AG04449 (cell line): ENCODE measurements at regions not wholly inside any gene's neighbourhood (a gene's known extent, or its start where the extent isn't known, plus 50 kb on each side); places are given as distances from the start of the nearest gene placed in this dataset.

Experiments used
- CTCF ChIA-PET: fragments of 350-600 bp; formaldehyde crosslinking; extraction: SDS; loops from one replicate; lab custom pipeline; 2021; ENCODE audit warnings: antibody characterized with exemption; lab: Yijun Ruan, JAX
- POLR2A ChIA-PET: fragments of 400-600, 350-600 bp; formaldehyde crosslinking; extraction: SDS; loops from one replicate; lab custom pipeline; 2020; ENCODE audit warnings: antibody characterized with exemption, inconsistent platforms; lab: Yijun Ruan, JAX
- DNase-seq: peaks from one replicate; pipeline ENCODE4 v3.0.0-alpha.2; 2010; ENCODE audit warnings: low read depth, low spot score
- H3K4me3 ChIP-seq: 2 replicates; pipeline ENCODE4 v1.5.1; 2011; ENCODE audit warnings: low read depth, mild to moderate bottlenecking, control low read depth, low read length
- TF ChIP-seq, protein P1 (sequence below): IDR thresholded peaks from one replicate; pipeline ENCODE4 v1.5.1; 2011; ENCODE audit warnings: mild to moderate bottlenecking, moderate library complexity, low read length, control low read depth, inconsistent platforms; ENCODE audit not compliant: insufficient read depth; ENCODE audit errors: missing control alignments

GRCh38 chr13:37226971-37227370, 121.5 kb upstream of the CSNK1A1L start:
- TF ChIP-seq, protein P1, sequence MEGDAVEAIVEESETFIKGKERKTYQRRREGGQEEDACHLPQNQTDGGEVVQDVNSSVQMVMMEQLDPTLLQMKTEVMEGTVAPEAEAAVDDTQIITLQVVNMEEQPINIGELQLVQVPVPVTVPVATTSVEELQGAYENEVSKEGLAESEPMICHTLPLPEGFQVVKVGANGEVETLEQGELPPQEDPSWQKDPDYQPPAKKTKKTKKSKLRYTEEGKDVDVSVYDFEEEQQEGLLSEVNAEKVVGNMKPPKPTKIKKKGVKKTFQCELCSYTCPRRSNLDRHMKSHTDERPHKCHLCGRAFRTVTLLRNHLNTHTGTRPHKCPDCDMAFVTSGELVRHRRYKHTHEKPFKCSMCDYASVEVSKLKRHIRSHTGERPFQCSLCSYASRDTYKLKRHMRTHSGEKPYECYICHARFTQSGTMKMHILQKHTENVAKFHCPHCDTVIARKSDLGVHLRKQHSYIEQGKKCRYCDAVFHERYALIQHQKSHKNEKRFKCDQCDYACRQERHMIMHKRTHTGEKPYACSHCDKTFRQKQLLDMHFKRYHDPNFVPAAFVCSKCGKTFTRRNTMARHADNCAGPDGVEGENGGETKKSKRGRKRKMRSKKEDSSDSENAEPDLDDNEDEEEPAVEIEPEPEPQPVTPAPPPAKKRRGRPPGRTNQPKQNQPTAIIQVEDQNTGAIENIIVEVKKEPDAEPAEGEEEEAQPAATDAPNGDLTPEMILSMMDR = no peak
- DNase-seq = peak; percentile 55
- POLR2A ChIA-PET = no interaction called here
- no peak overlapping the region for H3K4me3 ChIP-seq
- CTCF ChIA-PET = no interaction called here

DNA sequence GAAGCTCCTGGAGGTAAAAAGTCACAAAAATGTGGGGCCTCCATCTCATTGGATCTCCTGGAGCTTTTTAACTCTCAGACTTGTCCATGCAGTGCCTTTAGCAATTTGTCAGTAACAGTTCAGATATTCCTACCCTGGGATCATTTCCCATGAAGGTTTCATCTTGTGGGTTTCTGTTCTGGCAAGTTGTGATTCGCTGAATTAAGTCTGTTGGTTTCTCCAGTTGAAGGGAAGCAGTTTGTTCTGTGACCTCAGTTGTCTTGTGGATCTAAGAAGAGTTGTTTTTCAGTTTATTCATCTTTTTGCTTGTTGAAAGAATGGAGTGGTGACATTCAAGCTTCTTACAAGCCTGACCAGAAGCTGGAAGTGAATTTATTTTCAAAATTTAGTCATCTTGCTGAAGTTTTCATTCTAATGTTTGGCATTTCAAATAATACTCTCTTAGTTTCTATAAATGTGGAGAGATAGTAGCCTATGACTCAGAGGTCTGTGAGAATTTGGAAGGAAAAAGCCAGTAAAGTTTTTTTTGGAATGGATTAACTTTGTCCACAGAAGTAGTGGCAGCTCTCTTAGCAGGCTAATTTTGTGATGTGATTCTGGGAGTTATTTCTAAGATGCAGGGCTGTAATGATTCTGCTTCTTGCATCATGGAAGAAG, 120.1 kb upstream of the CSNK1A1L start:
- TF ChIP-seq, protein P1 = no peak
- peak; percentile 37 for DNase-seq
- ChIA-PET POLR2A (interaction anchor here (0.8 kb wide), 1 partner anchor 255 kb away, joined by 3 read pairs; no protein-coding TSS in a partner anchor), CTCF (interaction anchor here (1.0 kb wide), 1 partner anchor 16 kb away, joined by 3 read pairs; no protein-coding TSS in a partner anchor)
- no peak overlapping the region for H3K4me3 ChIP-seq

GRCh38 chr13:37216331-37216730, 110.9 kb upstream of the CSNK1A1L start:
- TF ChIP-seq, protein P1 = no peak
- ChIA-PET CTCF (no interaction called here), POLR2A (no interaction called here)
- no peak overlapping the region for H3K4me3 ChIP-seq
- DNase-seq = no peak

- no peak overlapping the region for H3K4me3 ChIP-seq
- ChIA-PET CTCF (no interaction called here), POLR2A (no interaction called here)
- TF ChIP-seq, protein P1 = no peak
- DNase-seq = no peak
These were observed 107.4 kb upstream of the CSNK1A1L start for GRCh38 chr13:37212826-37213225.

GRCh38 chr13:37211487-37211886, 106.0 kb upstream of the CSNK1A1L start:
- POLR2A ChIA-PET = no interaction called here
- H3K4me3 ChIP-seq = no peak overlapping the region
- no peak for DNase-seq
- TF ChIP-seq, protein P1 = no peak
- CTCF ChIA-PET = no interaction called here

DNA sequence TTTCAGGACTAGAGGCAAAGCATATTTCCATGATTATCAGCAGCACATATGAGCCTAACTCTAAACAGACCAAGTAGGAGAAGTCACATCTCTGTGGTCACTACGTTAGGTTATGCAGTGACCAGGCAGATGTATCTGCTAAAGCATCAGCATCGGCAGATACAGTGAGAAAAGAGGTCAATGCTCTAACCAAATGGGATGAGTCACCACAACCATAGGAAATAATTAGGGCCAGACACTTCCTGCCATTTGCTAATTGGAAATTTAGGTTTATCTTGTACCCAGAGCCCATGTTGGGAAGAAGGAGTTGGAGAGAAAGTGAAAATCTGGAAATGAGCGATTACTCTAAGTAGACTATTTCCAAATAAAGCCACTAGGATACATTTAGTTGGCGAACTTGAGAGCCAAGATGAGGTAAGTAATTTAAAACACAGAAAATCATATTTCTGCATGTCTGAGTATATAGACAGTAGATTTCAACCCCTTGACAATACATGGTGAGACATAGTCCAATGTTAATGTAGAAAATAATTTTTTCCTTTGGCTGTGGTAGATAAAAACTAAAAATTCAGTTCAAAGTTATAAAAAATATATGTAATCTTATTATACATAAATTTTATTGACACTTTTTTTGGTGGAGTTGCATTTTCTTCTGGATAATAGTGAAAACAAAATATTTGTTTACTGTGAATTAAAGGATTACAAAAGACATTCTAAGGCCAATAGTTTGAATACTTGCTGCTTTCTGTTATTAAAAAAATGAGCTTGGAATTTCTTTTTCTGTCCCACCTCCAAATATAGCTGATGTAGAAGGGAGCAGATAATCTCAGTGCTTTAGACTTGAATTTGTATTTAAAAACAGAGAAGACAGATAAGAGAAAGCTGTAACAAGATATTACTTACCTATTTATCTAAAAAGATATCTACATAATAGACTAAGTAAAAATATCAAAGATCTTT, 104.4 kb upstream of the CSNK1A1L start:
- ChIA-PET CTCF (interaction anchor here (1.4 kb wide), 1 partner anchor 16 kb away, joined by 3 read pairs; no protein-coding TSS in a partner anchor), POLR2A (no interaction called here)
- H3K4me3 ChIP-seq = no peak overlapping the region
- TF ChIP-seq, protein P1 = no peak
- no peak for DNase-seq
